ENCODE measurements at regions not wholly inside any gene's neighbourhood (a gene's known extent, or its start where the extent isn't known, plus 50 kb on each side); places are given as distances from the start of the nearest gene placed in this dataset.

DNA sequence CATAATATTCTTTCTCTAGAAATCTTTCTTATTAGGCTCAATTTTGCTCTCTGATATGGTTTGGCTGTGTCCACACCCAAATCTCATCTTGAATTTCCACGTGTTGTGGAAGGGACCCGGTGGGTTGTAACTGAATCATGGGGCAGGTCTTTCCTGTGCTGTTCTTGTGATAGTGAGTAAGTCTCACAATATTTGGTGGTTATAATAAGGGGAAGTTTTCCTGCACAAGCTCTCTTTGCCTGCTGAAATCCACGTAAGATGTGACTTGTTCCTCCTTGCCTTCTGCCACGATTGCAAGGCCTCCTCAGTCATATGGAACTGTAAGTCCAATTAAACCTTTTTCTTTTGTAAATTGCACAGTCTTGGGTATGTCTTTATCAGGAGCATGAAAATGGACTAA, 73.8 kb downstream of the CAVIN2 start:
- Histone ChIP-seq H3K4me1 (ENCODE audit: control insufficient read depth, extremely low read depth, insufficient read depth, low read length) (no peaks in the 10 kb centered on the region), H3K79me2 (ENCODE audit: control insufficient read depth, insufficient read depth, low read length) (no peaks in the 10 kb centered on the region), H3K36me3 (ENCODE audit: control insufficient read depth in 2 of 2, extremely low read depth in 1 of 2, insufficient read depth in 2 of 2, low read length in 2 of 2) (no peaks in the 10 kb centered on the region), H2AFZ (ENCODE audit: low read depth, low read length) (no peak overlapping the region), H3K9ac (replicated peaks; ENCODE audit: extremely low read depth, insufficient read depth, low read length) (no peak overlapping the region), H3K27me3 (ENCODE audit: control insufficient read depth in 2 of 2, insufficient read depth in 2 of 2, low read length in 2 of 2) (no peaks in the 10 kb centered on the region), H3K9me1 (replicated peaks; ENCODE audit: control insufficient read depth, extremely low read depth, insufficient read depth, low read length) (no peaks in the 10 kb centered on the region), H3K9me3 (replicated peaks; ENCODE audit: control insufficient read depth, insufficient read depth, low read length) (no peaks in the 10 kb centered on the region), H3K4me3 (replicated peaks in 1 of 3; ENCODE audit: insufficient read depth in 1 of 3, low read depth in 1 of 3, low read length in 3 of 3) (no peak overlapping the region), H3K27ac (ENCODE audit: insufficient read depth, low read depth, low read length) (no peak overlapping the region), H4K20me1 (replicated peaks; ENCODE audit: control insufficient read depth, extremely low read depth, insufficient read depth, low read length) (no peaks in the 10 kb centered on the region), H3K4me2 (ENCODE audit: insufficient read depth, low read length) (no peak overlapping the region)
- BruUV-seq (replicated peaks) = no TSS peak
- dilution Hi-C loops (cut with MboI; ENCODE audit: extremely low pct_ligation_motif_present, low sequenced_read_pairs) (no loop called here), intact Hi-C loops (cut with micrococcal nuclease) (no loop called here)
- ChIA-PET POLR2A (no interaction called here), CTCF (interaction anchor here (1.1 to 1.2 kb wide), 2 partner anchors 16 to 216 kb away, joined by 3 read pairs; no protein-coding TSS in a partner anchor)
- DNase-seq (ENCODE audit: low read depth, low spot score) (no peak), FAIRE-seq (no peak)
- TF ChIP-seq, protein P1, sequence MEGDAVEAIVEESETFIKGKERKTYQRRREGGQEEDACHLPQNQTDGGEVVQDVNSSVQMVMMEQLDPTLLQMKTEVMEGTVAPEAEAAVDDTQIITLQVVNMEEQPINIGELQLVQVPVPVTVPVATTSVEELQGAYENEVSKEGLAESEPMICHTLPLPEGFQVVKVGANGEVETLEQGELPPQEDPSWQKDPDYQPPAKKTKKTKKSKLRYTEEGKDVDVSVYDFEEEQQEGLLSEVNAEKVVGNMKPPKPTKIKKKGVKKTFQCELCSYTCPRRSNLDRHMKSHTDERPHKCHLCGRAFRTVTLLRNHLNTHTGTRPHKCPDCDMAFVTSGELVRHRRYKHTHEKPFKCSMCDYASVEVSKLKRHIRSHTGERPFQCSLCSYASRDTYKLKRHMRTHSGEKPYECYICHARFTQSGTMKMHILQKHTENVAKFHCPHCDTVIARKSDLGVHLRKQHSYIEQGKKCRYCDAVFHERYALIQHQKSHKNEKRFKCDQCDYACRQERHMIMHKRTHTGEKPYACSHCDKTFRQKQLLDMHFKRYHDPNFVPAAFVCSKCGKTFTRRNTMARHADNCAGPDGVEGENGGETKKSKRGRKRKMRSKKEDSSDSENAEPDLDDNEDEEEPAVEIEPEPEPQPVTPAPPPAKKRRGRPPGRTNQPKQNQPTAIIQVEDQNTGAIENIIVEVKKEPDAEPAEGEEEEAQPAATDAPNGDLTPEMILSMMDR (IDR thresholded peaks at IDR 0.05; ENCODE audit: extremely low read depth in 1 of 2, insufficient read depth in 1 of 2, low read depth in 1 of 2, low read length in 2 of 2) = no peak
- no peak for TF ChIP-seq MAX (IDR thresholded peaks at IDR 0.05; ENCODE audit: insufficient read depth, insufficient read length)
- TF ChIP-seq JUN (IDR thresholded peaks at IDR 0.05; ENCODE audit: borderline replicate concordance, insufficient read depth, insufficient read length, low read depth) = no peak

DNA sequence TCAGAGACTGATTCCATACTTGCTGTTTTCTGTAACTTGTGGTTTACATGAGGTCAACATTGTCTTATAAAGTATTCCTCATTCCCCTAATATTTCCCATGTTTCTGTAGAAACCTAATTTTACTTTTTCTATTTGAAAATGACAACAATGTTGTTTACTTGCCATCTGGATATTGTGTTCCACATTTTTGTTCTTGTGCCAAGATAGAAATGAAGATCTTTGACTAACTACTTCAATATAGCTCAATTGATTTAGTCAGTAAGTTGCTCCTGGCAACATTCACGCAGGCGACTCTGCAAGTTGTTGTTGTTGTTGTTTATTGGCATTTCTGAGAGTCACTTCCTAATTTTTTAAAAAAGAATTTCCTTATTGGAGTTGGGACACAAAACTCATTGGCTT, 69.5 kb downstream of the CAVIN2 start:
- TF ChIP-seq GATA2 (IDR thresholded peaks at IDR 0.05; ENCODE audit: insufficient read depth, insufficient read length, low read depth, low read length) (no peak), JUN (IDR thresholded peaks at IDR 0.05; ENCODE audit: borderline replicate concordance, insufficient read depth, insufficient read length, low read depth) (no peak), EZH2 (IDR thresholded peaks at IDR 0.05; ENCODE audit: borderline replicate concordance, low read depth, low read length, severe bottlenecking) (no peak), POLR2AphosphoS5 (IDR thresholded peaks at IDR 0.05; ENCODE audit: insufficient read depth, low read depth, low read length) (no peak), FOS (IDR thresholded peaks at IDR 0.05; ENCODE audit: borderline replicate concordance, insufficient read depth, low read length) (no peak), MYC (IDR thresholded peaks at IDR 0.05; ENCODE audit: low read depth, low read length) (no peak), MAX (IDR thresholded peaks at IDR 0.05; ENCODE audit: insufficient read depth, insufficient read length) (no peak), POLR2A (IDR thresholded peaks at IDR 0.05; ENCODE audit: low read depth, low read length) (no peak)
- TF ChIP-seq, protein P1 (IDR thresholded peaks at IDR 0.05; ENCODE audit: extremely low read depth in 1 of 2, insufficient read depth in 1 of 2, low read depth in 1 of 2, low read length in 2 of 2) = no peak
- H3K27ac ChIP-seq (ENCODE audit: insufficient read depth, low read depth, low read length) = no peak overlapping the region
- H3K4me3 ChIP-seq (replicated peaks in 1 of 3; ENCODE audit: insufficient read depth in 1 of 3, low read depth in 1 of 3, low read length in 3 of 3) = no peak overlapping the region
- dilution Hi-C loops (cut with MboI; ENCODE audit: extremely low pct_ligation_motif_present, low sequenced_read_pairs) (no loop called here), intact Hi-C loops (cut with micrococcal nuclease) (loop anchor here (2.0 kb wide), 1 partner anchor 27 kb away; no protein-coding TSS in a partner anchor)
- H3K79me2 ChIP-seq (ENCODE audit: control insufficient read depth, insufficient read depth, low read length) = no peaks in the 10 kb centered on the region
- DNase-seq (ENCODE audit: low read depth, low spot score) = no peak
- H3K9me1 ChIP-seq (replicated peaks; ENCODE audit: control insufficient read depth, extremely low read depth, insufficient read depth, low read length) = no peaks in the 10 kb centered on the region
- FAIRE-seq = no peak
- H3K9ac ChIP-seq (replicated peaks; ENCODE audit: extremely low read depth, insufficient read depth, low read length) = no peak overlapping the region
- no peaks in the 10 kb centered on the region for H3K4me1 ChIP-seq (ENCODE audit: control insufficient read depth, extremely low read depth, insufficient read depth, low read length)
- ChIA-PET POLR2A (no interaction called here), CTCF (interaction anchor here (0.9 kb wide), 1 partner anchor 9 kb away, joined by 3 read pairs; no protein-coding TSS in a partner anchor)
- H2AFZ ChIP-seq (ENCODE audit: low read depth, low read length) = no peak overlapping the region
- H4K20me1 ChIP-seq (replicated peaks; ENCODE audit: control insufficient read depth, extremely low read depth, insufficient read depth, low read length) = no peaks in the 10 kb centered on the region
- H3K4me2 ChIP-seq (ENCODE audit: insufficient read depth, low read length) = no peak overlapping the region
- no peaks in the 10 kb centered on the region for H3K9me3 ChIP-seq (replicated peaks; ENCODE audit: control insufficient read depth, insufficient read depth, low read length)
- H3K36me3 ChIP-seq (ENCODE audit: control insufficient read depth in 2 of 2, extremely low read depth in 1 of 2, insufficient read depth in 2 of 2, low read length in 2 of 2) = no peaks in the 10 kb centered on the region
- BruUV-seq (replicated peaks) = no TSS peak
- peaks cover 0 to 3% of the 10 kb centered on the region in 2 experiments for H3K27me3 ChIP-seq (ENCODE audit: control insufficient read depth in 2 of 2, insufficient read depth in 2 of 2, low read length in 2 of 2)
